PFSK-1 (cell line): ENCODE measurements at regions not wholly inside any gene's neighbourhood (a gene's known extent, or its start where the extent isn't known, plus 50 kb on each side); places are given as distances from the start of the nearest gene placed in this dataset.

Source experiments
- POLR2AphosphoS5 ChIP-seq: IDR thresholded peaks from 2 replicates; pipeline ENCODE4 v1.6.1; 2012; ENCODE audit warnings: low read depth, mild to moderate bottlenecking, control low read depth, low read length, moderate library complexity
- SIN3A ChIP-seq: IDR thresholded peaks from 2 replicates; pipeline ENCODE4 v1.6.1; 2012; ENCODE audit warnings: mild to moderate bottlenecking, low read length, moderate library complexity, borderline replicate concordance; ENCODE audit not compliant: insufficient read depth
- TAF1 ChIP-seq: IDR thresholded peaks from 2 replicates; pipeline ENCODE4 v1.6.1; 2012; ENCODE audit warnings: low read length, control low read depth, borderline replicate concordance; ENCODE audit not compliant: insufficient read depth

DNA sequence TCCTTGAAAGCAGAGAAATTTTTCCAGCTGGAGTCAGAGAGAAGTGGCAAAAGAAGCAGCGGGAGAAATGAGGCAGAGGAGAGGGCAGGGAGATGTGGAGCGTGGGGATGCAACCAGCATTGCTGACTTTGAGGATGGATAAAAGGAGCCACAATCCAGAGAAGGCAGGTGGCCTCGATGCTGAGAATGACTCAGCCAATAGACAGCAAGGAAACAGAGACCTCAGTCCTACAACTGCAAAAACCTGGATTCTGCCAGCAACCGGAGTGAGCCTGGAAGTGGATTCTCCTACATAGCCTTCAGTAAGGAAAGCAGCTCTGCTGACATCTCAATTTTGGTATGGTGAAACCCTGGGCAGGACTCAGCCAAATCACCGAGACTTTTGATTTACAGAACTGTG is 128.9 kb upstream of the ATP1B1 start:
- TF ChIP-seq SIN3A (no peak), POLR2AphosphoS5 (no peak), TAF1 (no peak)
